Mesenchymal stem cell (in vitro differentiated cells and primary cell): ENCODE measurements at regions not wholly inside any gene's neighbourhood (a gene's known extent, or its start where the extent isn't known, plus 50 kb on each side); places are given as distances from the start of the nearest gene placed in this dataset.

ENCODE experiments used
- DNase-seq: peaks from one replicate; pipeline ENCODE4 v3.0.0-alpha.2; 2013
- H2AFZ ChIP-seq: one replicate; pipeline ENCODE4 v1.6.1; 2013; ENCODE audit warnings: low read depth, mild to moderate bottlenecking, control low read depth, inconsistent platforms, low read length, moderate library complexity
- H2AK5ac ChIP-seq: 2 replicates; pipeline ENCODE4 v1.6.1; 2013; ENCODE audit warnings: low read length, moderate library complexity, mild to moderate bottlenecking, inconsistent platforms; ENCODE audit not compliant: severe bottlenecking
- H2BK120ac ChIP-seq: one replicate; pipeline ENCODE4 v1.6.1; 2013; ENCODE audit warnings: low read depth, mild to moderate bottlenecking, inconsistent platforms, low read length, moderate library complexity
- H2BK12ac ChIP-seq, 2 experiments: one replicate each; pipeline ENCODE4 v1.6.1; 2013; ENCODE audit warnings: inconsistent platforms in 2 of 2, low read length in 2 of 2, mild to moderate bottlenecking in 2 of 2, moderate library complexity in 2 of 2, control low read depth in 1 of 2
- H2BK15ac ChIP-seq: one replicate; pipeline ENCODE4 v1.6.1; 2013; ENCODE audit warnings: mild to moderate bottlenecking, low read depth, inconsistent platforms; ENCODE audit not compliant: poor library complexity, severe bottlenecking
- H2BK5ac ChIP-seq: 2 replicates; pipeline ENCODE4 v1.6.1; 2013; ENCODE audit warnings: low read depth, mild to moderate bottlenecking, low read length, control low read depth, inconsistent platforms; ENCODE audit not compliant: poor library complexity, severe bottlenecking
- H3K14ac ChIP-seq, 2 experiments: one replicate each; pipeline ENCODE4 v1.6.1; 2013; ENCODE audit warnings: inconsistent platforms in 2 of 2, low read length in 2 of 2, control low read depth in 1 of 2, mild to moderate bottlenecking in 1 of 2, moderate library complexity in 1 of 2
- H3K18ac ChIP-seq, 2 experiments: one replicate each; pipeline ENCODE4 v1.6.1; 2013; ENCODE audit warnings: inconsistent platforms in 2 of 2, low read length in 2 of 2, control low read depth in 1 of 2, low read depth in 1 of 2, mild to moderate bottlenecking in 1 of 2
- H3K23ac ChIP-seq, 2 experiments: one replicate each; pipeline ENCODE4 v1.6.1; 2013; ENCODE audit warnings: inconsistent platforms in 2 of 2, low read length in 2 of 2, mild to moderate bottlenecking in 2 of 2, moderate library complexity in 2 of 2, control low read depth in 1 of 2
- H3K27ac ChIP-seq: 2 replicates; pipeline ENCODE4 v1.5.1; 2013; ENCODE audit warnings: mild to moderate bottlenecking, moderate library complexity, low read length, control low read depth, inconsistent platforms; ENCODE audit not compliant: poor library complexity, severe bottlenecking
- H3K27me3 ChIP-seq, 2 experiments: 2 replicates each; pipeline versions ENCODE4 v1.6.1 to v1.7.0; 2013; ENCODE audit warnings: low read length in 2 of 2, mild to moderate bottlenecking in 2 of 2, moderate library complexity in 2 of 2, control low read depth in 1 of 2, inconsistent platforms in 1 of 2; ENCODE audit not compliant: control insufficient read depth in 1 of 2, insufficient read depth in 1 of 2
- H3K36me3 ChIP-seq, 2 experiments: 2 replicates each; pipeline versions ENCODE4 v1.6.1 to v1.7.0; 2013; ENCODE audit warnings: low read length in 2 of 2, control low read depth in 1 of 2, inconsistent platforms in 1 of 2, low read depth in 1 of 2, mild to moderate bottlenecking in 1 of 2; ENCODE audit not compliant: insufficient read depth in 2 of 2, control insufficient read depth in 1 of 2
- H3K4ac ChIP-seq, 2 experiments: one replicate each; pipeline ENCODE4 v1.6.1; 2013; ENCODE audit warnings: inconsistent platforms in 2 of 2, low read length in 2 of 2, mild to moderate bottlenecking in 2 of 2, moderate library complexity in 2 of 2, control low read depth in 1 of 2, low read depth in 1 of 2
- H3K4me1 ChIP-seq: 2 replicates; pipeline ENCODE4 v1.6.1; 2013; ENCODE audit warnings: low read depth, low read length, control low read depth; ENCODE audit not compliant: control insufficient read depth, insufficient read depth
- H3K4me2 ChIP-seq: 2 replicates; pipeline ENCODE4 v1.6.1; 2013; ENCODE audit warnings: low read length, mild to moderate bottlenecking, inconsistent platforms; ENCODE audit not compliant: poor library complexity, severe bottlenecking
- H3K4me3 ChIP-seq, 2 experiments: 2 replicates each; pipeline versions ENCODE4 v1.5.1 to v1.7.0; 2013; ENCODE audit warnings: low read length in 2 of 2, mild to moderate bottlenecking in 2 of 2, control low read depth in 1 of 2, low read depth in 1 of 2; ENCODE audit not compliant: insufficient read depth in 1 of 2
- H3K79me1 ChIP-seq: replicated peaks from 2 replicates; pipeline ENCODE4 v1.6.1; 2013; ENCODE audit warnings: mild to moderate bottlenecking, control low read depth, low read length, inconsistent platforms; ENCODE audit not compliant: poor library complexity, severe bottlenecking
- H3K9ac ChIP-seq: 2 replicates; pipeline ENCODE4 v1.7.0; 2013; ENCODE audit warnings: mild to moderate bottlenecking, low read length, moderate library complexity
- H3K9me3 ChIP-seq: 2 replicates; pipeline ENCODE4 v1.7.0; 2013; ENCODE audit warnings: mild to moderate bottlenecking, low read length; ENCODE audit not compliant: control insufficient read depth
- H4K8ac ChIP-seq: one replicate; pipeline ENCODE4 v1.6.1; 2013; ENCODE audit warnings: inconsistent platforms, mild to moderate bottlenecking, low read length, moderate library complexity
- H4K91ac ChIP-seq: one replicate; pipeline ENCODE4 v1.6.1; 2013; ENCODE audit warnings: mild to moderate bottlenecking, low read length, inconsistent platforms
- WGBS: methylation state at CpG from one replicate; pipeline ENCODE4 v1.1.7; 2013; ENCODE audit warnings: mixed read lengths; 5-methylcytosine and 5-hydroxymethylcytosine counted together

GRCh38 chr1:226479474-226479873, 69.1 kb upstream of the STUM start:
- peaks cover 58 to 64% of the 10 kb centered on the region in 2 experiments for H3K27me3 ChIP-seq
- H3K4me1 ChIP-seq, result no peaks in the 10 kb centered on the region
- no peak overlapping the region for H2BK120ac ChIP-seq
- no peak overlapping the region for H2AK5ac ChIP-seq
- H3K9me3 ChIP-seq, result no peaks in the 10 kb centered on the region
- no peak overlapping the region for H3K14ac ChIP-seq
- no peak overlapping the region for H3K18ac ChIP-seq
- no peak overlapping the region for H2AFZ ChIP-seq
- no peak overlapping the region for H2BK12ac ChIP-seq
- H3K27ac ChIP-seq, result no peak overlapping the region
- DNase-seq, result no peak
- H3K23ac ChIP-seq, result no peak overlapping the region
- 80% methylated on average over 2 of the region's 3 CpGs for WGBS
- no peak overlapping the region for H4K91ac ChIP-seq
- H4K8ac ChIP-seq, result no peak overlapping the region
- H3K4me2 ChIP-seq, result no peak overlapping the region
- H3K4ac ChIP-seq, result no peak overlapping the region
- no peak overlapping the region for H2BK15ac ChIP-seq
- H2BK5ac ChIP-seq, result no peak overlapping the region
- H3K4me3 ChIP-seq, result no peak overlapping the region
- H3K79me1 ChIP-seq, result no peaks in the 10 kb centered on the region
- no peaks in the 10 kb centered on the region for H3K36me3 ChIP-seq
- no peak overlapping the region for H3K9ac ChIP-seq

- WGBS, result 78% methylated on average over 3 of the region's 3 CpGs
- Histone ChIP-seq H3K4ac (no peak overlapping the region), H3K4me3 (no peak overlapping the region), H3K79me1 (no peaks in the 10 kb centered on the region), H3K4me1 (no peaks in the 10 kb centered on the region), H3K23ac (peak overlapping the region in 1 of 2 experiments; percentile 72), H3K27ac (no peak overlapping the region), H2BK5ac (no peak overlapping the region), H2BK15ac (no peak overlapping the region), H4K91ac (no peak overlapping the region), H2AFZ (no peak overlapping the region), H3K9me3 (no peaks in the 10 kb centered on the region), H3K9ac (no peak overlapping the region), H2BK12ac (no peak overlapping the region), H3K27me3 (peaks cover 56 to 64% of the 10 kb centered on the region in 2 experiments), H2AK5ac (no peak overlapping the region), H3K4me2 (no peak overlapping the region), H3K18ac (no peak overlapping the region), H2BK120ac (no peak overlapping the region), H4K8ac (no peak overlapping the region), H3K36me3 (no peaks in the 10 kb centered on the region), H3K14ac (peak overlapping the region in 1 of 2 experiments; percentile 70)
- DNase-seq, result no peak
Measured at GRCh38 chr1:226480461-226480860, 68.1 kb upstream of the STUM start.

GRCh38 chr1:226481133-226481532, 67.4 kb upstream of the STUM start:
- Histone ChIP-seq H2AFZ (no peak overlapping the region), H4K91ac (no peak overlapping the region), H2BK12ac (no peak overlapping the region), H3K36me3 (no peaks in the 10 kb centered on the region), H3K14ac (no peak overlapping the region), H2AK5ac (no peak overlapping the region), H3K27me3 (peaks cover 59 to 66% of the 10 kb centered on the region in 2 experiments), H3K18ac (no peak overlapping the region), H3K4me2 (no peak overlapping the region), H3K4ac (no peak overlapping the region), H3K79me1 (no peaks in the 10 kb centered on the region), H4K8ac (no peak overlapping the region), H3K4me1 (no peaks in the 10 kb centered on the region), H2BK15ac (no peak overlapping the region), H2BK5ac (no peak overlapping the region), H2BK120ac (no peak overlapping the region), H3K9me3 (no peaks in the 10 kb centered on the region), H3K23ac (no peak overlapping the region), H3K9ac (no peak overlapping the region), H3K27ac (no peak overlapping the region), H3K4me3 (no peak overlapping the region)
- DNase-seq, result no peak
- 75% methylated on average over 4 of the region's 4 CpGs for WGBS

GRCh38 chr1:226482196-226482595, 66.4 kb upstream of the STUM start:
- no peak overlapping the region for H2AK5ac ChIP-seq
- peak overlapping the region in 1 of 2 experiments; percentile 77 for H3K14ac ChIP-seq
- no peak overlapping the region for H2BK15ac ChIP-seq
- H3K9me3 ChIP-seq, result peaks cover 4% of the 10 kb centered on the region
- no peak for DNase-seq
- no peak overlapping the region for H2BK12ac ChIP-seq
- H3K36me3 ChIP-seq, result no peaks in the 10 kb centered on the region
- no peak overlapping the region for H3K18ac ChIP-seq
- H4K8ac ChIP-seq, result no peak overlapping the region
- H3K27me3 ChIP-seq, result peaks cover 59 to 75% of the 10 kb centered on the region in 2 experiments
- H3K4me3 ChIP-seq, result no peak overlapping the region
- H3K79me1 ChIP-seq, result no peaks in the 10 kb centered on the region
- no peaks in the 10 kb centered on the region for H3K4me1 ChIP-seq
- no peak overlapping the region for H3K9ac ChIP-seq
- no peak overlapping the region for H4K91ac ChIP-seq
- H3K4me2 ChIP-seq, result no peak overlapping the region
- no peak overlapping the region for H3K4ac ChIP-seq
- no peak overlapping the region for H3K23ac ChIP-seq
- no peak overlapping the region for H2AFZ ChIP-seq
- no peak overlapping the region for H3K27ac ChIP-seq
- no peak overlapping the region for H2BK5ac ChIP-seq
- no peak overlapping the region for H2BK120ac ChIP-seq
- WGBS, result 88% methylated on average over 6 of the region's 6 CpGs
